Sciatic nerve (tissue), 2 donors: ENCODE measurements at regions not wholly inside any gene's neighbourhood (a gene's known extent, or its start where the extent isn't known, plus 50 kb on each side); places are given as distances from the start of the nearest gene placed in this dataset.
A peak's percentile ranks its signal among the peaks of the same experiment; 100 is the strongest.
"Not testable (repeated sequence)": the region's sequence is repeated elsewhere in the genome, so short reads cannot be mapped to it uniquely, and the experiment has no call there.

Source experiments
- ATAC-seq: fragments of 200-7000 bp; cut with Tn5 transposase; one replicate; pipeline ENCODE4 v1.9.1; 2020; ENCODE audit warnings: mild to moderate bottlenecking, moderate library complexity
- DNase-seq: peaks from one replicate; pipeline ENCODE4 v3.0.0-alpha.2; 2020; ENCODE audit warnings: low spot score
- intact Hi-C: fragments of 100-400 bp; cut with DNase I; formaldehyde crosslinking; loops from one replicate; pipeline ENCODE4 v1.14.2; 2022
- donor health status: DM: no; HTN: no; CAD: no.
- donor health status: DM: no; HTN: no; CAD: no.

DNA sequence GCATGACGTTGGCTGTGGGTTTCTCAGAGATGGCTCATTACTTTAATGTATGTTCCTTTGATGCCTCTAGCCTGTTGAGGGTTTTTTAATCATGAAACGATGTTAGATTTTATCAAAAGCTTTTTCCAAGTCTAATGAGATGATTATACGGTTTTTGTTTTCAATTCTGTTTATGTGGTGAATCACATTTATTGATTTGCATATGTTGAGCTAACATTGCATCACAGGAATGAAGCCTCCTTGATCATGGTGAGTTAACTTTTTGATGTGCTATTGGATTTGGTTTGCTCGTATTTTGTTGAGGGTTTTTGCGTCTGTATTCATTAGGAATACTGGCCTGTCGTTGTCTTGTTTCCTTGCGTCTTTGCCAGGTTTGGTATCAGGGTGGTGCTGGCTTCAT is 52.3 kb upstream of the PTPN12 start:
- no peak for ATAC-seq
- DNase-seq: no peak
- intact Hi-C loops: no loop called here

- no peak for ATAC-seq
- intact Hi-C loops: no loop called here
- DNase-seq: no peak
These were observed 55.1 kb upstream of the PTPN12 start for GRCh38 chr7:77482015-77482414.

GRCh38 chr7:77481615-77482014 is 55.5 kb upstream of the PTPN12 start:
- intact Hi-C loops: no loop called here
- no peak for ATAC-seq
- DNase-seq: no peak

DNA sequence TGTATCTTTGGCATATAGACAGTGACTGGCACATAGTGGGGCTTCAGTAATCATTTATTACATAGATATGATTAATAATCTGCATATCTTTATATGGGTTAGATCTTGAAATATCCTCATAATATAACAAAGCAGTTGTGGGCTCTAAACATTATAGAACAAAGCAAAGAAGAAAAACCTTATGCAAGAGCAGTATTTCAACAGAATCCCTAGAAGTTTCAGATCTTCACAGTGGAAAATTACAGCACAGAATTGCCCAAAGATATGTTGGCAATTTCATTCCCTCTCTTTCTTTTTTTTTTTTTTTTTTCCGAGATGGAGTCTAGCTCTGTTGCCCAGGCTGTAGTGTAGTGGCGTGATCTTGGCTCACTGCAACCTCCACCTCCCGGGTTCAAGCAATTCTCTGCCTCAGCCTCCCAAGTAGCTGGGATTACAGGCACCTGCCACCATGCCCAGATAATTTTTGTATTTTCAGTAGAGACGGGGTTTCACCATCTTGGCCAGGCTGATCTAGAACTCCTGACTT is 56.9 kb upstream of the PTPN12 start:
- ATAC-seq, DNase-seq, intact Hi-C loops: not testable (repeated sequence)

DNA sequence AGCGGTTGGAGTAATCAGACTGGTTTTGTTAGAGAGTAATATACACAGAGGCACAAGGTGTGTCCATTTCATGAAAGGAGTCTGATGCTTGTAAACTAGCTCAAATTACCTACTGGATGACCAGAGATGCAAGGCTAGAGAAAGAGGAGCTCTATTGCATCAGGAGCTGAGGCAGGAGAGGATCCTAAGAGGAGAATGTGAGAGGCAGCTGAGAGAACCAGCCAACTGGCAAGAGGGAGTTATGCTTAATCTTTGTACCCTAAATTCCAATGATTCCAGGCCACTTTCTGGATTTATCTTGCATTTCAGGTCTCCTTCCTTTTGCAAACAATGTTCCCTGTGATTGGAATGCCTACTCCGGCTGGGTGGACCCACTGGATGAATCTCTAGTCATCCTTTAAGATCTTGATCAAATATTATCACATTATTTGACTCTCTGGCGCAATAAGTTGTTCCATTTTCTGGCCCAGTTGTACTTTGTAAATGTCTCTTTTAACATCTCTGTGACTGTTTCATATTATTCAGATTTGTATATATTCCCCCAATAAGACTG is 57.5 kb upstream of the PTPN12 start:
- no peak for ATAC-seq
- intact Hi-C loops: no loop called here
- no peak for DNase-seq

- intact Hi-C loops: no loop called here
- ATAC-seq: no peak
- DNase-seq: no peak
These were observed 60.2 kb upstream of the PTPN12 start for GRCh38 chr7:77476871-77477270.

DNA sequence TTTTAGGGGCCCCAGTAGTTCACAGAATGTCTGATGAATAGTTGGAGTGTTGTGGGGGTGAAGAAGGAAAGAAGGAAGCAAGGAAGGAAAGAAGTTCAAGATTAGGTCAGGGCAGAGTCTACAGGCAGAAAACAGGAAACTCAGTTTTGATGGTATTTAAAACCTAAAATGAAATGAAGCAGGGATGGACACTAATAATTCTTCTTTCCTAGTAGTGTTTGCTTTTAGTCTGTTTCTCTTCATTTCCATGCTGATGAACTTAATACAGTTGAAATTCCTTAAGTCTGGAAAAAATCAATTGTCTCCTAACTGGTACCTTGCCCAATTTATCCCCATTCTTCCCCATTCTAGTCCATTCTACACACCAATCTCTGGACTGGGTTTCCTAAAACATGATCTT is 59.0 kb upstream of the GSAP start:
- DNase-seq: no peak
- intact Hi-C loops: no loop called here
- no peak for ATAC-seq

- intact Hi-C loops: no loop called here
- no peak for DNase-seq
- no peak for ATAC-seq
These were observed 58.6 kb upstream of the GSAP start for GRCh38 chr7:77474756-77475155.

DNA sequence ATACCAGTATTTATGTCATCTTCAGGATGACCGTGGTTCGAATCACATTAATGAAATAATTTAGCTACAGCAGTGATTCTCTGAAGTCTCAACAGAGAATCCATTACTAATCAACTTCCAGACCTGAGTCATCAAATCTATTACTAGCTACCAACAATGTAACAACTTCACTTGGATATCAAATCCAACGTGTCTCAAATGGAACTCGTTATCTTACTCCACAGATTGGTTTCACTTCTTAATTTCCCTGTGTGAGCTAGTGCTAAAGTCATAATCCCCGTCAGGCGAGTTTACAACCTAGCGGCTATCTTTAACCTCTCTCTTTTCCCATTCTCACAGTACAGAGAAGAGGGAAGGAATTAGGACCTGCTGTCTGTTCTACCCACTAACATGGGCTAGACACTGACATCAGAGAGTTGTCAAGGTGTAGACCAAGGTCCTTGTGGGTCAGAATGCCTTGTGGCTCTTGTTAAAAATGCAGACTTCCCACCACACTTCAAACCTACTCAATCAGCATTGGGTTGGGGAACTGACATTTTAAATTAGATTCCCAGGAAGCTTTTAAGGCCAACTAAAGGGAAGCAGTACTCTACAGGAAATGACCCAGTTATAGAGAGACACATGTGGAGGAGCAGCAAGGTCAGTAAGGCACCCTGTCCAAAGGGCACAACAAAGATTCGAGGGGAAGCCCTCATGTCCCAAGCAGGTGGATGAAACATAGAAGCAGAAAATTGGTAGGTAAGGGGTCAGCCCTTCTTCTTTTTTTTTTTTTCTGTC is 57.3 kb upstream of the GSAP start:
- intact Hi-C loops: no loop called here
- no peak for ATAC-seq
- DNase-seq: no peak

DNA sequence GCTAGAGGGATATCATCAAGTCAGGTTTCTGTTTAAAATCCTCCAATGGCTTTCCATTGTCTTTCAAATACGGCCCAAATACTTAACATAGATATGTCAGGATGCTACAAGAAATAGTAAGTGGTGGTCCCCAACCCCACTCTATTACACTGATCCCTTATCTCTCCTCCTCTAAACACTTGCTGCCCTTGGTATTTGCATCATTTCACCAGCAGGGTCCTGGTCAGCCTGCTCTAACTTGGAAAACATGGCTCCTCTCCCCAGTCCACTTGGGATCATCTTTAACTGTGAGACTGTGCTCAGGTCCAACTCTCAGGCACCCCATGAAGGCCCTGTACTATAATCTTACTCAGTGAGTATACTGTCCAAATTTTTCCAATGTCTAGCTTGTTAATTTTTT is 53.8 kb upstream of the GSAP start:
- DNase-seq: no peak
- no peak for ATAC-seq
- intact Hi-C loops: no loop called here

- intact Hi-C loops: no loop called here
- no peak for DNase-seq
- peak; percentile 68 for ATAC-seq
These were observed 51.3 kb upstream of the GSAP start for GRCh38 chr7:77467408-77467807.

GRCh38 chr7:77466450-77466849 is 50.3 kb upstream of the GSAP start:
- no peak for ATAC-seq

More at GRCh38 chr7:77466450-77466849, 50.3 kb upstream of the GSAP start:
- no peak for DNase-seq
- intact Hi-C loops: no loop called here
